ENCODE measurements at regions not wholly inside any gene's neighbourhood (a gene's known extent, or its start where the extent isn't known, plus 50 kb on each side); places are given as distances from the start of the nearest gene placed in this dataset.
"Not testable (repeated sequence)": the region's sequence is repeated elsewhere in the genome, so short reads cannot be mapped to it uniquely, and the experiment has no call there.

DNA sequence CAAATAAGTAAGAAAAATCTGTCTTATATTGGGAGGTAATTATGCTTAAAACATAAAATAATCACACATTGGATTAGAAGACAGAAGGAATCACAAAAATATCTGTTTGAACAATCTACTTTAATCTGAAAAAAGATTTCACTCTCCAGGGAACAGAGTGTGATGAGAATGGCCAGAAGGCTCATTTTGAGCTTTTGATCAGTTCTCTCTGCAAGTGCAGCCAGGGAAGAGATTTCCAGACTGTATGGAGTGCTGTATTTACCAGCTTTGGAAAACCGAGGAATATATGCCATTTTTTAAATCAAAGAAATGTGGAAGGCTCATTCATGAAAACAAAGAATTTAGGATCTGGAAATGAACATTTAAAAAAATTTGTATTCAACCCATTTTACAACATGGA lies 83.0 kb upstream of the WAC start:
- DNase-seq = no peak

DNA sequence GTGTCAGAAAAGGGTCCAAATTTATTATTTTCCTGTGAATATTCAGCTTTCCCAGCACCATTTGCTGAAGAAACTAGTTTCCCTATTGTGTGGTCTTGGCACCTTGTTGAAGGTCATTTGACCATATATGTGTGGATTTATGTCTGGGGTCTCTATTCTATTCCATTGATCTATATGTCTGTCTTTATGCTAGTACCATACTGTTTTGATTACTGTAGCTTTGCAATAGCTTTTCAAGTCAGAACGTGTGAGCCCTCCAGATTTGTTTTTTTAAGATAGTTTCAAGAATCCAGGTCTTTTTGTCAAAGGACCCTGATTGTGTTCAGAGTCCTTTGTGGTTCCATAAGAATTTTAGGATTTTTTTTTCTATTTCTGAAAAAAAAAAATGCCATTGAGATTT lies 79.0 kb upstream of the WAC start:
- no peak for DNase-seq

DNA sequence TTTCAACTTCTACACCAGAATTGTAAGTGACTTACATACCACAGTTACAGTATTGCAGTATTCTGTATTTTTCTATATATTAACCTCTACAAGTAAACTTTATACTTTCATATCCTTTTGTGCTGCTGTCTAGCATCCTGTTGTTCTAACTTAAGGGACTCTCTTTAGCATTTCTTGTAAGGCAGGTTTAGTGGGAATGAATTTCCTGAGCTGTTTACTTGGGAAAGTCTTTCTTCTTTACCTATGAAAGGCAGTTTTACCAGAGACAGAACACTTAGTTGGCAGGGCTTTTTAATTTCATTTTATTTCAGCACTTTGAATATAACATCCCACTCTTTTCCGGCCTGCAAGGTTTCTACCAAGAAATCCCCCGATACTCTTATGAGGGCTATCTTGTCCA lies 75.8 kb upstream of the WAC start:
- DNase-seq = no peak

DNA sequence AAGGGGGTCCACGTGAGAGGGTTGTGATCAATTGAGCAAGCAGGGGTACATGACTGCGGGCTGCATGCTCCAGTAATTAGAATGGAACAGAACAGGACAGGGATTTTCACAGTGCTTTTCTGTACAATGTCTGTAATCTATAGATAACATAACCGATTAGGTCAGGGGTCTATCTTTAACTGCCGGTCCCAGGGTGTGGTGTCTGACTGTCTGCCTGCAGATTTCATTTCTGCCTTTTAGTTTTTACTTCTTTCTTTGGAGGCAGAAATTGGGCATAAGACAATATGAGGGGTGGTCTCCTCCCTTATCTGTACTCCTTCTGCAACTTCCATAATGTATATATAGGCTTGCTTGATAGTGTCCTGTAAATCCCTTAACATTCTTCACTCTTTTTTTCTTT lies 75.0 kb upstream of the WAC start:
- not testable (repeated sequence) for DNase-seq

DNA sequence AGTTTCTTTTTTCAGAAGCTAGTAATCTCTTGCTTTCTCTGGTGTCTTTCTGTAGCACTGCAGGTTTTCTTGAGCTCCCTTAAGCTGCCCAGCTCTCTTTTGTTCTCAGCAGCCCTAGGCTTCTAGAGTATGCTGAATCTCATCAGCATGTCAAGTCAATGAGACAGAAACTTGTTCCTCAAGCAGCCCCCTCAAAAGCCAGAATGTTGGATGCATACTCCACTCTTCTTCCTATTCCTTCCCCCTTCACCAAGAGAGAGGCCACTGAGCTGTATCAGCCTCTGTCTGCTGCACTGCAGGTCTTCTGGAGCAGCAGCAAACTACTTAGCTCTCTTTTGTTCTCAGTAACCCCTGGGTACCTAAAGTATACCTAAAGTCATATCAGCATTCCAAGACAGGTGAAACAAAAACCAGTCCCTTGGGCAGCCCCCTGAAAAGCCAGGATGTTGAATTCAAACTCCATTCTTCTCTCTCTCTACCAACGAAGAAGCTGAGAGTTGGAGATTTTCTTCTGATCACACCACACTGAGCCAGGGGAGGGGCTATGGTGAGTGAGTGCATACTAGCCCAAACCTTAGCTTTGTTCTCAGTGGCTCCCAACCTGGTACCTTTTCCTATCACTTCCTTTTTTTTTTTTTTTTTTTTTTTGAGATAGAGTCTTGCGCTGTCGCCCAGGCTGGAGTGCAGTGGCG lies 73.3 kb upstream of the WAC start:
- DNase-seq = no peak

DNA sequence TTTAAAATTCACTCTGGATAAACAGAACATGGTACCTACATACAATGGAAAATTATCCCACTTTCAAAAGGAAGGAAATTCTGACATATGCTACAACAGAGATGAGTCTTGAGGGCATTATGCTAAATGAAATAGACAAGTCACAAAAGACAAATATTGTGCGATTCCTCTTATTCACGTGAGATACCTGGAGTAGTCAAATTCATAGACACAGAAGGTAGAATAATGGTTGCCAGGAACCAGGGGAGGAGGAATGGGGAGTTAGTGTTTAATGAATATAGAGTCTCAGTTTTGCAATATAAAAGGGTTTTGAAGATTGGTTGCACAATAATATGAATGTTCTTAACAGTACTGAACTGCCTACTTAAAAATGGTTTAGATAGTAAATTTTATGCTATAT lies 69.8 kb upstream of the WAC start:
- DNase-seq = no peak

DNA sequence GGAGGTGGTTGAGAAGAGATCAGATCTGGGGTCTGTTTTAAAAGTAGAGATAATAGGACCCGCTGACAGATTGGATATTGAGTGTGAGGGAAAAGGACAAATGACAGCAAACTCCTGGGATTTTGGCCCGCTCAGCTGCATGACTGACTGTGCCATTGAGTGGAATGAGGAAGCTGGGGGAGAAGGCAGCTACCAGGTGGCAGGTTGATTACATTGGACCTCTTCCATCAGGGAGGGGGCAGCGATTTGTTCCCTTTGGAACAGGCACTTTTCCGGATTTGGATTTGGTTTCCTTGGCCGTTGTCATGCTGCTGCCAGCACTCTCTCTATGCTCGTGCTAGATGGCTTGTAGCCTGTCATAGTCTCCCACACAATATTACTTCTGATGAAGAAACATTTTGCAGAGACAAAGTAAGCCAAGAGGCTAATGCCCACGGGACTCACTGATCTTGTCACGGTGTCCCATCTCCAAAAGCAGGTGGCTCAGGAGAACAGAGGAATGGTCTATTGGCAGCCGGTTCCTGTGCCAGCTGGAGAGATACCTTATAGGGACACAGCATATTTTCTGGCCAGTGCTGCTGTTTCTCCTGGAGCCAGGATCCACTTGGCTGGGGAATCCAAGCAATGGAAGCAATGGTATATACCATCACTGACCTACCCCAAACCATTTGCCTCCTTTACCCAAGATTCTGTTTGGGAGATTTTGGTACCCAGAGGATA lies 69.1 kb upstream of the WAC start:
- no peak for DNase-seq

DNA sequence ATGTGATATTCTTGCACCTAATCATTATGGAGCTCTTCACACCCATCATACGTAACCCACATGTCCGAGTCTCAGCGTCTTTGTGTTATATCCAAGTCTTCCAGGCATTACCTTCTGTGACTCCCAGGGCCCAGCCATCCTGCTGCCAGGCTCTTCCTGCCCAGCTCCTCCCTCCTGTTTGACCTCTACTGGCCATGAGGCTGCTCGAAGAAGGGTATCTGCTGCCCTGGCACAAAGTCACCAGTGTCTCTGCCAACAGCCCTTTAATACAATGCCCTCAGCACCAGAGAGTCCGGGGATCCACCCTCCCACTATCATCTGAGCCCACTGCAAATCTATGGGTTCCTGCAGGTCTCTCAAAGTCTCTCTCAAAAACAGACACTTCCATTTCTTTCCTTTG lies 65.3 kb upstream of the WAC start:
- DNase-seq = no peak

DNA sequence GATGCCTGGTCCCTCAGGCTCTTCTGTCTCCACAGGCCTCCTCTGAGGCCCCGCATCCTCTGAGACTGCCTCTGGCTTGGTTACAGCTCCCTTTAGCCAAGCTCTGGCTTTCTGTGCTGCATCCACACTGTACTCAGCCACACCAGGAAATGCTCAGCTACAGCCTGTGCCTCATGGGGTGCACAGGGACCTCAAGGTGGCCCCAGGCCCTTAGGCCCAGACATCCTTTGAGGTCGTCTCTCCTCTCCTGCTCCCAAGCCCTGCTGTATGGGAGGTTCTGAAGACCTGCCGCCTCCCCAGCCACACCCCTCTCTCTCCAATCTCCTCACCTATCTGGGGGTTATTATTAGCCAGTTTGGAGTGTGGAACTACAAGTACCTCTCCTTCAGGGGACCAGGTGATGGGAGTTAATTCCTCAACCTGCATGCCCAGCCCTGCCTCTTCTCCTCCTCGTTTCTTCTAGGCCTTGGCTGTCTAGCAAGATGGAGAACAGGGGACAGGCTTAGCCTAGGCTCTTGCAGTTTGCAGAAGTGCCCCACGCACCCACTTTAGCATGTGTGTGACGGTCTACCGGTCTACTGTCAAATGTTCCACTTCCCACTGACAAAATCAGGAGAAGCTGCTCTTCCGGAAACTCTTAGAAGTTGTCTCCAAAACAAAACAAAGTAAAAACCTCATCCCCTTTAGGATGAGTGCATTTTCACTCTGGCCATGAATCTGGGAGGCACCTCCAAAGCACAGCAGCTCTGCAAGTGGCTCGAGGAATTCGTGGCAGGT lies 64.0 kb upstream of the WAC start:
- no peak for DNase-seq

DNA sequence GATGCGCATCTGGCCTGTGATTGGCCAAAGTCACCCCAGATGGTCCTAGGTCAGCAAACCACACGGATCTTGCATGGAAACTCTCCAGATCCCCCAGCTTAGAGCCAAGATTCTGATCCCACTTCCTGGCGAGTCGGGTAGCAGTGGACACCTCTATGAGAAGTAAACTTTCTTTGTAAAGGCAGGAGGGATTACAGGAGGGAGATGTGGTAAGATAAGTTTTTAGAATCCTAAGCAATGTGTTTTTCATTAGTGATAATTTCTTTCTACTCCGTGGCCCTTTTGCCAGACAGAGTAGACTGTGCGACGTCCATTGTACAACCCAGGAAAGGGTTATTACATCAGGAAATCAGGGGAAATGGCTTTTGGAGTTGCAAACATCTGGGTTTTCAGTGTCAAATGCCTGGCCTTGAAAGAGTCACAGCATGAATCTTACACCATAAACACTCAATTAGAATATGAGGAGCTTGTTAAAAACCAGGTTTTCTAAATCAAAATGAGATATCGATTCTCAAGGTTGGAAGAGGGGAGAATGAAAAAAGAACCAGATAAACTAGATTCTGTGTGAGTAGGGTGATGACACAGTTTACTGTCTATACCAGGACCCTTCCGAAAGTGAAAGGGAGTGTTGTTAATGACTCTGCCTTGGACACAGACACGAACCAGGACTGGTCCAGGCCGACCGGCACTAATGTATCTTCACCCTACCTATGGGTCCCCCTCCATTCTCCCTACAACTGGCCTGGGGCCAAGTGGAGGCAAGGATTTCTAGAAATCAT lies 61.9 kb upstream of the WAC start:
- DNase-seq = no peak

DNA sequence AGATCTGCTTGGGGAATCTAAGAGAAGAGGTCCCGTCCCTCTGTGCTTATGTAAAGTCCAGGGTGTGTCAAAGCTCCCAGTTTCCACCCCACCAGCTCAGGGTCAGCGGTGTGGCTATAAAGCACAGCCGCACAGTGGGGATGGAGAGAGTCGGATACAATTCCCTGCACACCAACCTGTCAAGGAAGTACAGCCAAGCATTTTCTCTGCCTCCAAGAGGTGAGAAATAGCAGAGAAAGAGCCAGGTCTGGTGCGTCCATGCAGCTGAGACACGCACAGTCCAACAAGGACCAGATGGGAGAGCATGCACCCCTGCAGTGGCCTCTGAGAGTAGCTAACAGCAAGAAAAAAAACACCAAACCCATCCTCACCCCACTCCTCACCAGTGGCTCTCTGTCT lies 61.3 kb upstream of the WAC start:
- no peak for DNase-seq

DNA sequence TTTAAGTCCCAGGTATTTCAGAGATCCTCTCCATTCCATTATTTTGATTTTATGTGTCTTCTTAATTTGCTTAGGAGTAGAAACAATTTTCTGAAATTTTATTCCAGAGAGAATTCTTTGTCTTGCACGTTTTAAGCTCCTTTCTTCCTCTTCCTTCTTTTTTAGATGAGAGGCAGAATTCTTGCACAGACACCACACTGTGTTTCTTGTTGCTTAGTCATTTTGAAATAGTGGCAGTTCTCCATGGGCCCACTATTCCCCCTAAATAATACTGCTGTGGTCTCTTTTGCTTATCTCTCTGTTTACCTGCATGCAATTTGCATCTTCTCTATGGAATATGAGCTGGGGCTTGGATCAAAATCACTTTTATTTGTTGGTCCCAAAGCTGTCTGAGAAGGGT lies 54.3 kb upstream of the WAC start:
- DNase-seq = no peak

DNA sequence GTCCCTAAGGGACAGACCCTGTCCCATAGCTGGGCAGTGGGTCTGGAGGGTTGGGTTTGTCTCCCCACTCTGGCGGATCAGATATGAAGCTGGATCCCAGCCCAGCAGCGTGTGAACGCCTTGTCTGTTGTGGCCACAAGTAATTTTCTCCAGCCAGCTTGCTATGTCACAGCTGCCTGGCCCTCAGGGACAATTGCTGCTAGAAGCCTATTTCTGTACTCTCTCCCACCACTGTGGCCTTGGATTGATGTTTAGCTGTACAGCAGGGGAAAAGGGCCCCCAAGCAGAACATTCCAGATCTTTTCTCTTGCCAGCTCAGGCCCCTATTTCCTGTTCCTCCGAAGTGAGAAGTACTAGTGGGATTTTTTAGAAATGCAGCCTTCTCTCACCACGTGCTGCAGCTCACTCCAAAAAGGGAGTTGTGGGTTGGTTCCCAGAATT lies 53.5 kb upstream of the WAC start:
- DNase-seq = no peak

DNA sequence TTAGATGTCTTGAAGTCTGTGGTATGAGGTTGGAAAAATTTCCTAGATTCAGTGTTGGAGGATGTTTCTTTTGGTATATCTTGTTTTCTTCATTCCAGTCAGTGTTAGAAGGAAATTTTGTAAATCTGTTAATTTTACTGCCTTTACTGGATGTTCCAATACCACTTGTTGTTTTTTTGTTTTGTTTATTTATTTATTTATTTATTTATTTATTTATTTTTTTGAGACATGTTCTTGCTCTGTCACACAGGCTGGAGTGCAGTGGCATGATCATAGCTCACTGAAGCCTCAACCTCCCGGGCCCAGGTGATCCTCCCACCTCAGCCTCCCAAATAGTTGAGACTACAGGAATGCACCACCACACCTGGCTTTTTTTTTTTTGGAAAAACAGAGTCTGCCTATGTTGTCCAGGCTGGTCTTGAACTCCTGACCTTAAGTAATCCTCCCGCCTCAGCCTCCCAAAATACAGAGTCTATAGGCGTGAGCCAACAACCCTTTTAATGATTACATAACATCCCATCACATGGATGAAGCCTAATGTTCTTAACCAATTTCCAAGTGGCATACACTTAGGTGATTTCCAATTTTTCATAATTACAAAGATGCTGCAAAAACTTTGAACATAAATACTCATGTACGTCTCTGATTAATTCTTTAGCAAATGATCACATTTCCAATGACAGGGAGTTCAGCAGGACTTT lies 52.8 kb upstream of the WAC start:
- no peak for DNase-seq

DNA sequence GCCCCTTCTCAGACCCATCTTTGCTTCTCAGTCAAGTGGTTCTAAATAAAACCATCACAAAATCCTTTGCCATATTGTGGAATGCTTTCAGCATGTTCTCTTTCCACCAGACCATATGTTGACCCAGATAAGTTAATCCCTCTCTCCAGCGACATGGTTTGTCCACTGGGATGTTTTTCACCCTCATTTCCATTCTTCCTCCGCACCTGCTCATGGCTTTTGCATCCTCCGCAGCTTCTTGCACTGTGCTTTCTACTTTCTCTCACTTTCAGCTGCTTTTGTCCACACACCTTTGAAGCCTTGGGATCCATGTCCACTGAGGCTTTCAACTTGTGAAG lies 52.3 kb upstream of the WAC start:
- DNase-seq = no peak

DNA sequence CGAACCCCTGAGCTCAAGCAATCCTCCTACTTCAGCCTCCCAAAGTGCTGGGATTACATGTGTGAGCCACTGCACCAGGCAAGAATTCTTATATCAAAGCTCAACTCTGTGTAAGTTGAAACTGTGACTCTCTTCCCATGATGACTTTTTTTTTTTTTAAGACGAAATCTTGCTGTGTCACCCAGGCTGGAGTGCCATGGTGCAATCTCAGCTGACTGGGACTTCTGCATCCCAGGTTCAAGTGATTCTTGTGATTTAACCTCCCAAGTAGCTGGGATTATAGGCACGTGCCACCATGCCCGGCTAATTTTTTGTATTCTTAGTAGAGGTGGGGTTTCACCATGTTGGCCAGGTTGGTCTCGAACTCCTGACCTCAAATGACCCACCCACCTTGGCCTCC lies 51.6 kb upstream of the WAC start:
- not testable (repeated sequence) for DNase-seq

DNA sequence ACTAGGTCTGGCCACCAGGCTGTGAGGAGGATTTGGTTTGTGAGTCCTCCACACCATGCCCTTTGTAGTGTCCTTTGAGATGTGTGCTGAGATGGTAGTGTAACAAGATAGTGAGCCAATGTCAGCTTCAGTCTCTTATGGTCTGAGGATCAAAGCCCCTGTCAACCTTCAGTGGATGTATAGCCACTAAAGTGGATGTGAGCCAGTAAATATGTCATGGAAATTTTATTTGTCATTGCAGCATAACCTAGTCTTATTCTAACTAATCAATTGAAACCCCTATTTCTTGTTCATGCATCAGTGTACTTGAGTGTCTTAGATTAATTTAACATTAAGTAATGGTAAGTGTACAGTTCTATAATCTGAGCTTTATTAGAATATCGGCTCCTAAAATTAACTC lies 51.0 kb upstream of the WAC start:
- no peak for DNase-seq

Measured in NCI-H345 (cell line).